ENCODE measurements at regions not wholly inside any gene's neighbourhood (a gene's known extent, or its start where the extent isn't known, plus 50 kb on each side); places are given as distances from the start of the nearest gene placed in this dataset.

DNA sequence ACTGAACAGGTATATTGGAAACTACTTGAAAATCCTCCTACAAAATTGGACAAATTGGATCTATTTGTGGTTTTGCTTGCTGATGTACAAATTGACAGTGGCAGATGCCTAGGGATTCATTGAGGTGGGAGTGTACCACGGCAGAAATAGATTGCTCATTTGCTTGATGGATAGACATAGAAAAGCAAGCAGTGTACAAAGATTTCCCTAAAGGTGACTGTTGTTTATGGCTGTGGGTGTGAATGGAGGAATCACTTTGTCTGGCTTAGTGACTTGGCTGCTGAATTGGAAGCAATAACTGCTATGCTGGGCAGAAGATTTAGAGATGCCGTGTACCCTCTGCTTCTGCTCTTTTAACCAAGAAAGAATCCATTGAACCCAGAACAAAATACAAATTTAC lies 191.0 kb upstream of the GRID2 start:
- TF ChIP-seq, protein P1, sequence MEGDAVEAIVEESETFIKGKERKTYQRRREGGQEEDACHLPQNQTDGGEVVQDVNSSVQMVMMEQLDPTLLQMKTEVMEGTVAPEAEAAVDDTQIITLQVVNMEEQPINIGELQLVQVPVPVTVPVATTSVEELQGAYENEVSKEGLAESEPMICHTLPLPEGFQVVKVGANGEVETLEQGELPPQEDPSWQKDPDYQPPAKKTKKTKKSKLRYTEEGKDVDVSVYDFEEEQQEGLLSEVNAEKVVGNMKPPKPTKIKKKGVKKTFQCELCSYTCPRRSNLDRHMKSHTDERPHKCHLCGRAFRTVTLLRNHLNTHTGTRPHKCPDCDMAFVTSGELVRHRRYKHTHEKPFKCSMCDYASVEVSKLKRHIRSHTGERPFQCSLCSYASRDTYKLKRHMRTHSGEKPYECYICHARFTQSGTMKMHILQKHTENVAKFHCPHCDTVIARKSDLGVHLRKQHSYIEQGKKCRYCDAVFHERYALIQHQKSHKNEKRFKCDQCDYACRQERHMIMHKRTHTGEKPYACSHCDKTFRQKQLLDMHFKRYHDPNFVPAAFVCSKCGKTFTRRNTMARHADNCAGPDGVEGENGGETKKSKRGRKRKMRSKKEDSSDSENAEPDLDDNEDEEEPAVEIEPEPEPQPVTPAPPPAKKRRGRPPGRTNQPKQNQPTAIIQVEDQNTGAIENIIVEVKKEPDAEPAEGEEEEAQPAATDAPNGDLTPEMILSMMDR (IDR thresholded peaks at IDR 0.05; ENCODE audit: insufficient read depth, low read length, severe bottlenecking) = no peak
- no peaks in the 10 kb centered on the region for H3K36me3 ChIP-seq (ENCODE audit: control insufficient read depth, insufficient read depth, low read length)
- H3K4me3 ChIP-seq (ENCODE audit: low read depth, low read length) = no peak overlapping the region
- DNase-seq (ENCODE audit: low read depth) = no peak
- H3K27me3 ChIP-seq (ENCODE audit: control insufficient read depth, insufficient read depth, low read length) = no peaks in the 10 kb centered on the region
- no peak for FAIRE-seq

DNA sequence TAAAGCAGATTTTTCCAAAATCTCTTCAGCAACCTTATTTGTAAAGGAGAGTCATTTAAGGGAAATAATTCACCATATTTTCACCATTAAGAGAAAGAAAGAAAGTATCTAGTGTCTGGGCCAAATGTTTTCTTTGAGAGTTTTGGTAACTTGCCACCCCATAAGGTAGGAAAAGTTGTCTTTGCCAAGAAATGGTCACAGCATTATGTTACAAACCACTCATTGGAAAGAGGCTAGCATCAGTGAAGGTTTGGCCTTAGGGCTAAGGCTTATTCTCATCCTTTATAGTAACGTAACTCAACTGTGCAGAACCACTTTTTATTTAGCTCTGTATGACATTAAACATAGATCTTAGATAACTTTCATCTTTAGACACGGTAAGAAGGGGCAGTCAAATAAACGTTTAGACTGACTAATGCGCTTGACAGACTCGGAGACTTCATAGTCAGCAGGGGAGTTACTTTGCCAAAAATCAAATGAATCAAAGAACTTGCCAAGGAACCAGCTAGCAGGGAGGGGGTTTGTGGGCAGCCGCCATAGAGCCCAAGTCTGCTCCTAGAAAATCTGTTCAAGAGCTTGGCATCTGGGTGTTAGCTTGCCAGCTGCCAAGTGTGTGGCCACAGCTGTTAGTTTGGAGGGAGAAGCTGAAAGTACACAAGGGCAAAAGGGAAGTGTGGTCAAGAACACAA lies 182.8 kb upstream of the GRID2 start:
- FAIRE-seq (no peak), DNase-seq (ENCODE audit: low read depth) (no peak)
- Histone ChIP-seq H3K4me3 (ENCODE audit: low read depth, low read length) (no peak overlapping the region), H3K36me3 (ENCODE audit: control insufficient read depth, insufficient read depth, low read length) (no peaks in the 10 kb centered on the region), H3K27me3 (ENCODE audit: control insufficient read depth, insufficient read depth, low read length) (no peaks in the 10 kb centered on the region)
- TF ChIP-seq, protein P1 (IDR thresholded peaks at IDR 0.05; ENCODE audit: insufficient read depth, low read length, severe bottlenecking) = no peak

DNA sequence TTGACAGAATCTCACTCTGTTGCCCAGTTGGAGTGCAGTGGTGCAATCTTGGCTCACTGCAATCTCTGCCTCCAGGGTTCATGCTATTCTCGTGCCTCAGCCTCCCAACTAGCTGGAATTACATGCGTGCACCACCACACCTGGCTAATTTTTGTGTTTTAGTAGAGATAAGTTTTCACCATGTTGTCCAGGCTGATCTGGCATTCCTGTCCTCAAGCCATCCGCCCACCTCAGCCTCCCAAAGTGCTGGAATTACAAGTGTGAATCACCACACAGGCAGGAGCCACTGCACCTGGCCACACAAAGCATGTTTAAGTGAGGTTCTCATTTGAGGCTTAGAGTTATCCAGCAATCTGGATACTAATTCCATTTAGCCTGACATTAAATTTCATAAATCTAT lies 180.9 kb upstream of the GRID2 start:
- Histone ChIP-seq H3K4me3 (ENCODE audit: low read depth, low read length) (no peak overlapping the region), H3K27me3 (ENCODE audit: control insufficient read depth, insufficient read depth, low read length) (no peaks in the 10 kb centered on the region), H3K36me3 (ENCODE audit: control insufficient read depth, insufficient read depth, low read length) (no peaks in the 10 kb centered on the region)
- DNase-seq (ENCODE audit: low read depth) (no peak), FAIRE-seq (no peak)
- TF ChIP-seq, protein P1 (IDR thresholded peaks at IDR 0.05; ENCODE audit: insufficient read depth, low read length, severe bottlenecking) = no peak

DNA sequence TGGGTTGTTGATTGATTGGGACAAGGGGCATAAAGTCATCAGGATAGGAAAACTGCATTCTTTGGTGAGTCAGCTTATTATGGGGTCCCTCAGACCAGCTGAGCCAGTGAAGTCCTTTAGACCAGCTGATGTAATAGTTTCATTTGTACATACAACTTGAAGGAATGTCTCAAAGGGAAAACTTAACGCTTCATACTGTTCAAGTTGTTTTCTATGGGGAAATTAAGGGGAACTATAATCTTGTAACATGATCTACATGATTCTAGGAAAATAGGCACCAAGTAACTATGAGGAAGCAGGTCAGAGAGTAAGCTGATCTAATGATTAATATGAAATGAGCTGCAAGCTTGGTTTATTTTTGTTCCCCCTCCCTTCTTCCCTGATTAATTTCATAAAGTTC lies 175.1 kb upstream of the GRID2 start:
- FAIRE-seq (no peak), DNase-seq (ENCODE audit: low read depth) (no peak)
- no peaks in the 10 kb centered on the region for H3K27me3 ChIP-seq (ENCODE audit: control insufficient read depth, insufficient read depth, low read length)
- no peak overlapping the region for H3K4me3 ChIP-seq (ENCODE audit: low read depth, low read length)
- TF ChIP-seq, protein P1 (IDR thresholded peaks at IDR 0.05; ENCODE audit: insufficient read depth, low read length, severe bottlenecking) = no peak
- H3K36me3 ChIP-seq (ENCODE audit: control insufficient read depth, insufficient read depth, low read length) = no peaks in the 10 kb centered on the region

DNA sequence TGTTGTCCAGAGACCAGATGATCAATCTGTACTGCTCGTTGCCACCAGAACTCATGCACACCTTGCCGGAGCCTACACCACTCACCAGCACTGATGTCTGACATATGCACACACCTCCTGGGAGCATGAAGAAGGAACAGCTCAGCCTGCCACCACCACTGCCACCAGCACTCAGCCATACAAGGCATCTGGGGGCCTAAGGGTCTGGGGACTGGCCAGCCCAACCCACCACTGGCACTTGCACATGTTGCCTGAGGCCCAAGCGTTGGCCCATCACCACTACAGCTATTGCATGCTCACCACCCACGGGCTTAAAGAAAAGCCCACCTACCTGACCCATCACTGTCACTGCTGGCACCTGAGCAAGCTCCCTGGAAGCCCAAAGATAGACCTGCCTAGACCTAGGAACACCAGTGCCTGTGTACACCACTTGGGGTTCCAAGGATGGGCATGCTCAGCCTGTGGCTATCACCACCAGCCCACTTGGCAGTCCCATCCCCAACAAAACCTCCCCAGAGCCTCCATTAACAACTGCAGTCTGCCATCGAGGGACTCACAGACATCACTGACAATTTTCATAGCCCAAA lies 174.3 kb upstream of the GRID2 start:
- no peak for FAIRE-seq
- Histone ChIP-seq H3K36me3 (ENCODE audit: control insufficient read depth, insufficient read depth, low read length) (no peaks in the 10 kb centered on the region), H3K27me3 (ENCODE audit: control insufficient read depth, insufficient read depth, low read length) (no peaks in the 10 kb centered on the region), H3K4me3 (ENCODE audit: low read depth, low read length) (no peak overlapping the region)
- DNase-seq (ENCODE audit: low read depth) = no peak
- TF ChIP-seq, protein P1 (IDR thresholded peaks at IDR 0.05; ENCODE audit: insufficient read depth, low read length, severe bottlenecking) = no peak

DNA sequence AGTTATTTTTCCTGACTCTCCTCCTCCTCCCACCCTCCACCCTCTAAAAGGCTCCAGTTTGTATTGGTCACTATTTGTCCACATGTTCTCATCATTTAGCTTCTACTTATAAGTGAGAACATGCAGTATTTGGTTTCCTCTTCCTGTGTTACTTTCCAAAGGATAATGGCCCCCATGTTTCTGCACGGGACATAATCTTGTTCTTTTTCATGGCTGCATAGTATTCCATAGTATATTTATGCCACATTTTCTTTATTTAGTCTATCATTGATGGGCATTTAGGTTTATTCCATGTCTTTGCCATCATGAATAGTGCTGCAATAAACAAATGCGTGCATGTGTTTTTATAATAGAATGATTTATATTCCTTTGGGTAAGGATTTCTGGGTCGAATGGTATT lies 167.3 kb upstream of the GRID2 start:
- no peak for DNase-seq (ENCODE audit: low read depth)
- Histone ChIP-seq H3K27me3 (ENCODE audit: control insufficient read depth, insufficient read depth, low read length) (no peaks in the 10 kb centered on the region), H3K36me3 (ENCODE audit: control insufficient read depth, insufficient read depth, low read length) (no peaks in the 10 kb centered on the region), H3K4me3 (ENCODE audit: low read depth, low read length) (no peak overlapping the region)
- TF ChIP-seq, protein P1 (IDR thresholded peaks at IDR 0.05; ENCODE audit: insufficient read depth, low read length, severe bottlenecking) = no peak
- FAIRE-seq = no peak

Measured in bronchial epithelial cell (primary cell).